Choroid plexus epithelial cell (primary cell): ENCODE measurements at regions not wholly inside any gene's neighbourhood (a gene's known extent, or its start where the extent isn't known, plus 50 kb on each side); places are given as distances from the start of the nearest gene placed in this dataset.

Experiments
- DNase-seq: peaks from one replicate; pipeline ENCODE4 v3.0.0-alpha.2; 2010; ENCODE audit warnings: low read depth
- H3K4me3 ChIP-seq: 2 replicates; pipeline ENCODE4 v1.5.1; 2011; ENCODE audit warnings: low read depth, mild to moderate bottlenecking, control low read depth, low read length, moderate library complexity
- CTCF ChIP-seq: conservative IDR thresholded peaks from 2 replicates; pipeline ENCODE4 v1.5.1; 2011; ENCODE audit warnings: low read depth, mild to moderate bottlenecking, control low read depth, inconsistent platforms, low read length, moderate library complexity

GRCh38 chr21:24658026-24658425 lies 949.3 kb downstream of the MRPL39 start:
- DNase-seq, result no peak
- H3K4me3 ChIP-seq, result no peak overlapping the region
- TF ChIP-seq CTCF, result no peak

- no peak overlapping the region for H3K4me3 ChIP-seq
- no peak for TF ChIP-seq CTCF
- no peak for DNase-seq
Measured at GRCh38 chr21:24649691-24650090, 957.6 kb downstream of the MRPL39 start.

GRCh38 chr21:24636696-24637095 lies 970.6 kb downstream of the MRPL39 start:
- DNase-seq, result no peak
- no peak overlapping the region for H3K4me3 ChIP-seq
- TF ChIP-seq CTCF, result no peak

GRCh38 chr21:24634749-24635148 lies 972.5 kb downstream of the MRPL39 start:
- no peak for TF ChIP-seq CTCF
- no peak overlapping the region for H3K4me3 ChIP-seq
- DNase-seq, result no peak

- no peak for DNase-seq
- H3K4me3 ChIP-seq, result no peak overlapping the region
- no peak for TF ChIP-seq CTCF
Measured at GRCh38 chr21:24628536-24628935, 978.7 kb downstream of the MRPL39 start.

GRCh38 chr21:24628046-24628445 lies 979.2 kb downstream of the MRPL39 start:
- no peak for DNase-seq
- H3K4me3 ChIP-seq, result no peak overlapping the region
- no peak for TF ChIP-seq CTCF

GRCh38 chr21:24617819-24618218 lies 989.5 kb downstream of the MRPL39 start:
- H3K4me3 ChIP-seq, result no peak overlapping the region
- DNase-seq, result no peak
- no peak for TF ChIP-seq CTCF
